ENCODE measurements at regions not wholly inside any gene's neighbourhood (a gene's known extent, or its start where the extent isn't known, plus 50 kb on each side); places are given as distances from the start of the nearest gene placed in this dataset.
"Not testable (repeated sequence)": the region's sequence is repeated elsewhere in the genome, so short reads cannot be mapped to it uniquely, and the experiment has no call there.

GRCh38 chr2:139550873-139551272 lies 770.7 kb upstream of the NXPH2 start:
- TF ChIP-seq POLR2A (IDR thresholded peaks at IDR 0.05) (no peak), EP300 (IDR thresholded peaks at IDR 0.05) (no peak), CTCF (IDR thresholded peaks at IDR 0.05) (no peak)

DNA sequence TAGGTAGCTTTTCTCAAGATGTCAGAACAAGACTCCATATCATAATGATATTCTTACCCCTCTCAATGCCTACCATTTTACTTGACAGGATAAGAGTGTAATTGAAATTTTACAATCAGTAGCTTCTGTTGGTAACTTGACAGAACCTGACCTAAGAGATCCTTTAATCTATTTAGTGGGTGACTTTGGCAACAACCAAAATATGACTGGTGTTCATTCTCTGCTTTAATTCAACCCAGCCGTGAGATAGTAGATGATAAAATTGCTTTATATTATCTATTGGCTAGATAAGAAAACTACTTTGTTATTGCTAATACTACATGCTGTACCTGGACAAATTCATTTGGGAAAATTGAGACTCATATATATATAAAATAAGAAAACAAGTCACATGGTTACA lies 770.2 kb upstream of the NXPH2 start:
- WGBS, 3 donors: 0 to 1% (median 0%) methylated on average over 1 of the region's 1 CpG
- H3K4me3 ChIP-seq: no peak overlapping the region
- no peak for TF ChIP-seq EP300 (IDR thresholded peaks at IDR 0.05)
- TF ChIP-seq POLR2A (IDR thresholded peaks at IDR 0.05): no peak
- no peak for TF ChIP-seq CTCF (IDR thresholded peaks at IDR 0.05)
- no peaks in the 10 kb centered on the region for H3K9me3 ChIP-seq
- H3K36me3 ChIP-seq: no peaks in the 10 kb centered on the region
- no peak overlapping the region for H3K27ac ChIP-seq
- intact Hi-C loops (cut with DNase I): no loop called here
- no peaks in the 10 kb centered on the region for H3K4me1 ChIP-seq (ENCODE audit: insufficient read depth)
- H3K27me3 ChIP-seq: no peaks in the 10 kb centered on the region
- DNase-seq: no peak

More at GRCh38 chr2:139550873-139551272, 770.7 kb upstream of the NXPH2 start:
- intact Hi-C loops (cut with DNase I): no loop called here
- Histone ChIP-seq H3K4me1 (ENCODE audit: insufficient read depth) (no peaks in the 10 kb centered on the region), H3K4me3 (no peak overlapping the region), H3K27ac (no peak overlapping the region), H3K27me3 (no peaks in the 10 kb centered on the region), H3K9me3 (no peaks in the 10 kb centered on the region), H3K36me3 (no peaks in the 10 kb centered on the region)
- DNase-seq: no peak

DNA sequence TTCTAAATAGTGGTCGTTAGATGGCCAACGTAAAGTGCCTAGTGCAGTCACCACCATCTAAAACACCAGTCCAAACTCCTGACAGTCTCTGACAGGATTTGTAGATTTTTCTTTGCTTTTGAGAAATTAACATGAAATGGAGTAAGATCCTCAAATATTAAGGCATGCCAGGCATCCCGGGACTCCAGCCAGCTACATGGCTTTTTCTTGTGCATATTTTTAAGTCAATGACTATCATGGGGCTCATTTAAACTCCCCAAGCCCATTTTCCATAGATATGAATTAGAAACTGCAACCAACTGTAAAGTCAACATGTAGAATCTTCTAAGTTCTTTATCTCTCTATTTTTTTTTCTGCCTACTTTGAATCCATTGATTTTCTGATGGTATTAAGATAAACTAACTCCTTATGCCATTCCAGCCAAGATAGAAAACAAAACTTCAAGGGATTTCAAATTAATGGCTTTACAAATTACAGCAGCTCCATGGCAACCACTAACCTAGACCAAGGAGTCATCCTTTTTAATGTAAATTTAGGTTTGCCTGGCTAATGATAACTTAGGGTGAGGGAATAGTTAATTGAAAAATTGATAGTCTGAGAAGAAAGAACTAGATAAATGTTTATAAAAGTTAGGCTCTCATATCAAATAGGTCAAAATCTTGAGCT lies 764.1 kb upstream of the NXPH2 start:
- Histone ChIP-seq H3K9me3 (no peaks in the 10 kb centered on the region), H3K4me3 (no peak overlapping the region), H3K27ac (no peak overlapping the region), H3K4me1 (ENCODE audit: insufficient read depth) (no peaks in the 10 kb centered on the region), H3K27me3 (no peaks in the 10 kb centered on the region), H3K36me3 (no peaks in the 10 kb centered on the region)
- TF ChIP-seq EP300 (IDR thresholded peaks at IDR 0.05) (no peak), CTCF (IDR thresholded peaks at IDR 0.05) (no peak), POLR2A (IDR thresholded peaks at IDR 0.05) (no peak)
- WGBS, 3 donors: 13 to 37% (median 16%) methylated on average over 3 of the region's 3 CpGs
- intact Hi-C loops (cut with DNase I): no loop called here
- DNase-seq: no peak

DNA sequence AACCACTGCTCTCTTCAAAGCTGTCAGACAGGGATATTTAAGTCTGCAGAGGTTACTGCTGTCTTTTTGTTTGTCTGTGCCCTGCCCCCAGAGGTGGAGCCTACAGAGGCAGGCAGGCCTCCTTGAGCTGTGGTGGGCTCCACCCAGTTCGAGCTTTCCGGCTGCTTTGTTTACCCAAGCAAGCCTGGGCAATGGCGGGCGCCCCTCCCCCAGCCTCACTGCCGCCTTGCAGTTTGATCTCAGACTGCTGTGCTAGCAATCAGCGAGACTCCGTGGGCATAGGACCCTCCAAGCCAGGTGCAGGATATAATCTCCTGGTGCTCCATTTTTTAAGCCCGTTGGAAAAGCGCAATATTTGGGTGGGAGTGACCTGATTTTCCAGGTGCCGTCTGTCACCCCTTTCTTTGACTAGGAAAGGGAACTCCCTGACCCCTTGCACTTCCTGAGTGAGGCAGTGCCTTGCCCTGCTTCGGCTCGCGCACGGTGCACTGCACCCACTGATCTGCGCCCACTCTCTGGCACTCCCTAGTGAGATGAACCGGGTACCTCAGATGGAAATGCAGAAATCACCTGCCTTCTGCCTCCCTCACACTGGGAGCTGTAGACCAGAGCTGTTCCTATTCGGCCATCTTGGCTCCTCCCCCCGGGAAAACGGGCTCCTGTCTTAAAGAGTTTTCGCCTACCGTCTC lies 758.3 kb upstream of the NXPH2 start:
- H3K4me3 ChIP-seq; H3K9me3 ChIP-seq; H3K4me1 ChIP-seq (ENCODE audit: insufficient read depth); DNase-seq; H3K27ac ChIP-seq; H3K27me3 ChIP-seq; intact Hi-C loops (cut with DNase I); H3K36me3 ChIP-seq: not testable (repeated sequence)
- WGBS, 3 donors: 92 to 97% (median 96%) methylated on average over 21 of the region's 21 CpGs

GRCh38 chr2:139529080-139529479 lies 748.9 kb upstream of the NXPH2 start:
- H3K9me3 ChIP-seq: no peaks in the 10 kb centered on the region
- no peaks in the 10 kb centered on the region for H3K36me3 ChIP-seq
- WGBS, 3 donors: 62 to 64% (median 62%) methylated on average over 3 of the region's 3 CpGs
- intact Hi-C loops (cut with DNase I): no loop called here
- TF ChIP-seq POLR2A (IDR thresholded peaks at IDR 0.05): no peak
- no peak for TF ChIP-seq EP300 (IDR thresholded peaks at IDR 0.05)
- no peak for TF ChIP-seq CTCF (IDR thresholded peaks at IDR 0.05)
- H3K27ac ChIP-seq: no peak overlapping the region
- no peak for DNase-seq
- no peaks in the 10 kb centered on the region for H3K4me1 ChIP-seq (ENCODE audit: insufficient read depth)
- H3K4me3 ChIP-seq: no peak overlapping the region
- no peaks in the 10 kb centered on the region for H3K27me3 ChIP-seq
